ENCODE measurements at regions not wholly inside any gene's neighbourhood (a gene's known extent, or its start where the extent isn't known, plus 50 kb on each side); places are given as distances from the start of the nearest gene placed in this dataset.

GRCh38 chr10:123563581-123563855 lies 102.6 kb upstream of the GPR26 start:
- no TSS peak for BruUV-seq (replicated peaks)
- Histone ChIP-seq H3K9me3 (ENCODE audit: low read length) (no peaks in the 10 kb centered on the region), H4K20me1 (ENCODE audit: insufficient read depth, low read length) (no peaks in the 10 kb centered on the region), H3K79me2 (ENCODE audit: insufficient read depth, low read length) (no peaks in the 10 kb centered on the region), H3K4me1 (ENCODE audit: insufficient read depth, low read length) (no peaks in the 10 kb centered on the region), H3K27me3 (ENCODE audit: control insufficient read depth in 1 of 2, insufficient read depth in 2 of 2, low read length in 2 of 2) (peaks cover 0 to 12% of the 10 kb centered on the region in 2 experiments; a peak in 2 of 5 replicates), H2AFZ (ENCODE audit: low read length) (no peak overlapping the region), H3K9ac (ENCODE audit: insufficient read depth, low read depth, low read length) (no peak overlapping the region), H3K36me3 (replicated peaks in 1 of 2; ENCODE audit: control insufficient read depth in 1 of 2, insufficient read depth in 2 of 2, low read length in 2 of 2) (no peaks in the 10 kb centered on the region), H3K27ac (ENCODE audit: extremely low read length, insufficient read depth, low read length) (no peak overlapping the region), H3K4me2 (ENCODE audit: low read depth, low read length) (no peak overlapping the region), H3K4me3 (replicated peaks in 1 of 3; ENCODE audit: insufficient read depth in 1 of 3, low read depth in 2 of 3, low read length in 3 of 3) (no peak overlapping the region)
- POLR2A ChIA-PET, result no interaction called here
- 25% methylated on average over 3 of the region's 5 CpGs for WGBS (ENCODE audit: low lambda C conversion rate)
- FAIRE-seq (no peak), DNase-seq (ENCODE audit: low spot score) (no peak), ATAC-seq (no peak)
- TF ChIP-seq ZNF570 (CRISPR knock-in tag; IDR thresholded peaks at IDR 0.05; ENCODE audit: borderline replicate concordance), result no peak
- TF ChIP-seq ISL2 (CRISPR knock-in tag; IDR thresholded peaks at IDR 0.05), result no peak
- no peak for TF ChIP-seq ZNF3 (CRISPR knock-in tag; IDR thresholded peaks at IDR 0.05)
- no peak for TF ChIP-seq CEBPG (CRISPR knock-in tag; IDR thresholded peaks at IDR 0.05)
- no peak for TF ChIP-seq TFDP2 (CRISPR knock-in tag; IDR thresholded peaks at IDR 0.05)
- TF ChIP-seq TBL1XR1 (IDR thresholded peaks at IDR 0.05; ENCODE audit: borderline replicate concordance, low read length, partially characterized antibody), result no peak
- no peak for TF ChIP-seq TSC22D2 (CRISPR knock-in tag; IDR thresholded peaks at IDR 0.05; ENCODE audit: borderline replicate concordance)
- TF ChIP-seq MXD4 (CRISPR knock-in tag; IDR thresholded peaks at IDR 0.05), result no peak
- no peak for TF ChIP-seq LBX2 (CRISPR knock-in tag; IDR thresholded peaks at IDR 0.05; ENCODE audit: borderline replicate concordance)
- TF ChIP-seq PAXIP1 (CRISPR knock-in tag; conservative IDR thresholded peaks at IDR 0.05), result no peak
- no peak for TF ChIP-seq SRF (IDR thresholded peaks at IDR 0.05; ENCODE audit: low read depth, low read length)
- TF ChIP-seq BCLAF1 (IDR thresholded peaks at IDR 0.05), result no peak
- intact Hi-C loops (cut with micrococcal nuclease; ENCODE audit: unreplicated experiment) (no loop called here), in situ Hi-C loops (cut with HindIII; ENCODE audit: extremely low pct_ligation_motif_present, low pct_unique_long_range_greater_than_20kb) (loop anchor here (5.0 to 25.0 kb wide), 3 partner anchors 431 to 926 kb away; no protein-coding TSS in a partner anchor)
- CTCF ChIA-PET (ENCODE audit: low intra/inter-chr PET ratio, low total read pairs), result no interaction called here

All from HepG2 (cell line).